Duodenal mucosa (tissue), 2 donors: ENCODE measurements at regions not wholly inside any gene's neighbourhood (a gene's known extent, or its start where the extent isn't known, plus 50 kb on each side); places are given as distances from the start of the nearest gene placed in this dataset.
"Not testable (repeated sequence)": the region's sequence is repeated elsewhere in the genome, so short reads cannot be mapped to it uniquely, and the experiment has no call there.

Experiments used
- H3K27ac ChIP-seq: one replicate; pipeline ENCODE4 v1.7.0; 2013; ENCODE audit warnings: low read depth, low read length
- H3K27me3 ChIP-seq, 2 donors: one replicate each; pipeline ENCODE4 v1.7.0; 2013; ENCODE audit warnings: low read length in 2 of 2, control low read depth in 1 of 2; ENCODE audit not compliant: insufficient read depth in 2 of 2, control insufficient read depth in 1 of 2
- H3K36me3 ChIP-seq, 2 donors: one replicate each; pipeline ENCODE4 v1.7.0; 2013; ENCODE audit warnings: low read length in 2 of 2, control low read depth in 1 of 2; ENCODE audit not compliant: insufficient read depth in 2 of 2, control insufficient read depth in 1 of 2
- H3K4me1 ChIP-seq, 2 donors: one replicate each; pipeline ENCODE4 v1.7.0; 2013; ENCODE audit warnings: low read length in 2 of 2, control low read depth in 1 of 2; ENCODE audit not compliant: insufficient read depth in 2 of 2, control insufficient read depth in 1 of 2
- H3K4me3 ChIP-seq, 2 donors: one replicate each; pipeline ENCODE4 v1.7.0; 2013; ENCODE audit warnings: low read length in 2 of 2, low read depth in 1 of 2
- H3K9ac ChIP-seq, 2 donors: one replicate each; pipeline ENCODE4 v1.7.0; 2013; ENCODE audit warnings: low read length in 2 of 2, low read depth in 1 of 2
- H3K9me3 ChIP-seq, 2 donors: one replicate each; pipeline ENCODE4 v1.7.0; 2013; ENCODE audit warnings: low read length in 2 of 2, control low read depth in 1 of 2; ENCODE audit not compliant: control insufficient read depth in 1 of 2

DNA sequence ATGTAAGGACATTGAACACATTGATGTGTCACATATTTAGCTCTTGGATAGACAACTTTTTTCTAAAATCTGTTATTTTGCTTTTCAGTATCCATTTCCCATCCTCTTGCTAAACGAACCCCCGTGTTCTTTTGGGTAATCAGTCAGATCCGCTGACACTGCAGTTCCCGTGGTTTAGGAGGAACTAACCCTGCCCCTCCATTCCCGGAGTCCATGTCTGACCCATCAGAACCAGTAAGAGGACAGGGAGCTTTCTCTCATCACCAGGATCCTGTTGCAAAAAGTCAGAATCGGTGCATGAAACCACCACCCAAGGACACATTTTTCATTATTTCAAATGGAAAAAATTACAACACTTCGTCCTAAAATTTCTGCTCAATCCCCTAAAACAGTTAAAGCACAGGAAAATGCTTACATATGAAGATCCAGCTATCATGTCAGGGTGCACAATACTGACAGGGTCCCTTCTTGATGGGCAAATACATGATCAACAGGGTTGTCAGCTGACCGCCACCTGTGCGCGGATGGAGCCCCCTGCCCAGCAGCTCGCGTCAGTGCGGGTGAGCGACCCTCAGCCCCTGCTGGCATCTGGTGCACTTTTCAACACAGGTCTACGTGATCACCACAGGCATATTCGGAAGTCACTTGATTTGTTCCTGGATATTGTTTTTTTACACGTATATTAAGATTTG, 276.8 kb downstream of the ADGRD1 start:
- Histone ChIP-seq H3K27ac (no peak overlapping the region), H3K27me3 (peaks cover 0 to 3% of the 10 kb centered on the region in 2 donors), H3K9ac (no peak overlapping the region), H3K36me3 (no peaks in the 10 kb centered on the region), H3K4me1 (peaks cover 15 to 16% of the 10 kb centered on the region in 2 donors), H3K9me3 (peaks cover 0 to 8% of the 10 kb centered on the region in 2 donors), H3K4me3 (no peak overlapping the region)

DNA sequence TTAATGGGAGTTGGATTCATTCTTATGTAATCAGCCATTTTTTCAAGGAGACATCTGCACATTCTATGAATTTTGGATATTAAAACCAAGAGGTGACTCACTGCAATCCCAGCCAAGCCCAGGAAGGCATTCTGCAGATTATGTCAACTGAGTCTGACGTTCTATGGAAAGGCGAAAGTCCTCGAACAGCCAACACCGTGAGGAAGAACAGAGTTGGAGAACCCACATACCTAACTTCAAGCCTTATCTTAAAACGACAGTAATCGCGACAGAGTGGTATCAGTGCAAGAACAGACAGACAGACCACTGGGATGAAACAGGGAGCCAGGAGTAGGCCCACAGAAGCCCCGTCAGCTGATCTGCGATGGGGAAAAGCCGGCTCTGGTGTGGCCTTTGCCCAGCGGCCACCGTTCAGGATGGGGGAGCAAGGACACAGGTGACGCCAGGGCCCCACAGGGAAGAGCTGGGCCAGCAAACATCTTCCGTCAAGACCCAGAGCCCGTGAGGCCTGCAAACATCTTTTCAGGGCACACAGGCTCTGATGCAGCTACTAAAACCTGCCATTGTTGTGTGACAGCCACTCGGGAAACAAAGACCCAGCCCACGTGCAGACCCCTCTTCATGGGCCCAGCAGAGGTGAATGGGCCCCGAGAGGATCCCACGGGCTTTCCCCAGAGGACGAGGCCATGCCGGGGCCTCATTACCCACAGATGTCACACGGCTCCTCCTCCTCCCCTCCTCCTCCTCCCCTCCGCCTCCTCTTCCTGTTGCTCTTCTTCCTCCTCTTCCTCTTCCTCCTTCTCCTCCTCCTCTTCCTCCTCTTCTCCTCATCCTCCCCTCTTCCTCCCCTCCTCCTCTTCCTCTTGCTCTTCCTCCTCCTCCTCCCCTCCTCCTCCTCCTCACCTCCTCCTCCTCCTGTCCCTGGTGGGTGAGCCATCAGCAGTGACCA, 277.6 kb downstream of the ADGRD1 start:
- Histone ChIP-seq H3K36me3 (no peaks in the 10 kb centered on the region), H3K27ac (no peak overlapping the region), H3K4me3 (no peak overlapping the region), H3K9ac (no peak overlapping the region), H3K4me1 (peaks cover 15 to 16% of the 10 kb centered on the region in 2 donors), H3K27me3 (peaks cover 0 to 3% of the 10 kb centered on the region in 2 donors), H3K9me3 (peaks cover 0 to 8% of the 10 kb centered on the region in 2 donors)

DNA sequence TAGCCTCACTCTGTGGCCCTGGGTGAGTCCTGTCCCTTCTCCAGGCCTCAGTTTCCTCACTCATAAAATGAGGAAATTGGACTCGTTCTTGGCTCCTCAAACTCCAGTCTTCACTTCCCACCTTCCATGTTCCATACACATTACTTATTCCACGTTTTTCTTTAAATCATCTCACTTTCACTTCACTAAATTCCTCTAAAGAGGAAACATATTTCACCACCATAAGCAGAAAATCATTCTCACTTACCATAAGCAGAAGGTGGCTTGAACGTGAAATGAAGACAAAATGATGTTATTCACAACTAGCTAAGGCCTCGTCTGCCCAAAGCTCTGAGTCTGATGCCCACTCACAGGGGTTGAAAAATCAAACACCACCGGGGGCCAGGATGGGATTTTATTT, 278.3 kb downstream of the ADGRD1 start:
- no peaks in the 10 kb centered on the region for H3K36me3 ChIP-seq
- peaks cover 0 to 3% of the 10 kb centered on the region in 2 donors for H3K27me3 ChIP-seq
- peaks cover 15 to 17% of the 10 kb centered on the region in 2 donors for H3K4me1 ChIP-seq
- H3K27ac ChIP-seq: no peak overlapping the region
- no peak overlapping the region for H3K4me3 ChIP-seq
- no peak overlapping the region for H3K9ac ChIP-seq
- H3K9me3 ChIP-seq: peaks cover 0 to 8% of the 10 kb centered on the region in 2 donors

DNA sequence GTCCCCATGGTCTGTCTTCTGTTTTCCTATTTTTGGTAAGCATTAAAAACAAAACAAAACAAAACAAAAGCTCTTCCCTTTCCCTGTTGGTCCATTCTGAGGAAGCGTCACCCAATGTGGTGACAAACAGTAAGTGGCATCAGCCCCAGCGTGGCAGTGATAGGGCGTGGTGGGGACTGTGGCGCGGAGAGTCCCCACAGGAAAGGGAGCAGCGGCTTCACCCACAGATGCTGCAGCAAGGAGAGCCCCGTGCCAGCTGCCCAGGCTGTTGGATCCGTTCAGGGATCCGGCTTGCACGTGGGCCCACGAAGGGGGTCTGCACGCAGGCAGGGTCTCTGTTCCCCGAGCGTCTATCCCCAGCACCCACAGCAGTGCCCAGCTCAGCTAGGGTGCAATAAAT, 279.2 kb downstream of the ADGRD1 start:
- H3K9ac ChIP-seq, H3K9me3 ChIP-seq, H3K36me3 ChIP-seq, H3K4me3 ChIP-seq, H3K27ac ChIP-seq, H3K27me3 ChIP-seq: not testable (repeated sequence)
- peaks cover 15 to 20% of the 10 kb centered on the region in 2 donors for H3K4me1 ChIP-seq

DNA sequence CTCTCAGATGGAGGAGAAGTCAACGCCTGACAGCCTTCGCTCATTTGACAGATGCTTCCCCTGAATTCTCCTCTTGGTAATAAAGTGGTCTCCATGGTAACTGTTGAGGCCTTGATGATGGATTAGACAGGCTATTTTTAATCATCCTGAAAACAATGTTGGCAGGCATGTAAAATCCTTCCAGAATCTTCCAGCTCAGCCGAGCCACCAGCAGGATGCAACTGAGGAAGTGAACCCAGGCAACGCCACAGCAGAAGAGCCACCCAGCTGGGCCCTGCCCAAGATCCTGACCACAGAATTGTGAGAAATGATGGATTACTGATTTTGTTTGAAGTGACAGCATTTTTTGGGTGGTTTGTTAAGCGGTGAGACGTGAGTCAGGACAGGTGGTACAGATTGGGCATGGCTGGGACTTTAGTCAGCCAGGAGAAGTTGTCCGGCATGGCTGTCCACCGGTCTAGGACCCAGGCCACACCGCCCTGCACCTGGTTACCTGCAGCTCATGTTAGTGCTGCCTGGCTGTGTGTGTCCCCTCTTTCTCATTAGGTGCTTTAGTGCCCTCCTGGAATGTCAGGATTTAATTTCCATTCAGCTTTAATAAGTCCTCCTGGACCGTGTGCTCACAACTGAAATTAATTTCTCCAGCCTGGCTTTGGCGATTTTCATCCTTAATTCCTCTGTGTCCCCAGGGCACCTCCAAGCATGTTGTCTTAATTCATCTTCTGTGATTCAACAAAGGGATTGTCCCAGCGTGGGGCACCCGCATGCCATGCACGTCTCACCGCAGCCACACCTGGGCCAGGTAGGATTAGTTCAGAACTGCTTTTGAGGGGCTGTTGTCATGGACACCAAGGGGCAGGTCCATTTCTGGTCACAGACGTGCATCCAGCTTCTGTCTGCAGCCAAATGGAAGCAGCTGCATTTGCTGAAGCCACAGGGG, 280.4 kb downstream of the ADGRD1 start:
- H3K36me3 ChIP-seq, H3K27me3 ChIP-seq, H3K27ac ChIP-seq, H3K9ac ChIP-seq, H3K9me3 ChIP-seq: not testable (repeated sequence)
- peak overlapping the region in 1 of 2 donors; percentile 3 for H3K4me3 ChIP-seq
- peaks cover 15 to 20% of the 10 kb centered on the region in 2 donors for H3K4me1 ChIP-seq

GRCh38 chr12:131234841-131235271, 281.1 kb downstream of the ADGRD1 start:
- not testable (repeated sequence) for H3K27ac ChIP-seq, H3K9ac ChIP-seq, H3K27me3 ChIP-seq, H3K4me3 ChIP-seq, H3K36me3 ChIP-seq, H3K9me3 ChIP-seq
- peaks cover 9 to 12% of the 10 kb centered on the region in 2 donors for H3K4me1 ChIP-seq

DNA sequence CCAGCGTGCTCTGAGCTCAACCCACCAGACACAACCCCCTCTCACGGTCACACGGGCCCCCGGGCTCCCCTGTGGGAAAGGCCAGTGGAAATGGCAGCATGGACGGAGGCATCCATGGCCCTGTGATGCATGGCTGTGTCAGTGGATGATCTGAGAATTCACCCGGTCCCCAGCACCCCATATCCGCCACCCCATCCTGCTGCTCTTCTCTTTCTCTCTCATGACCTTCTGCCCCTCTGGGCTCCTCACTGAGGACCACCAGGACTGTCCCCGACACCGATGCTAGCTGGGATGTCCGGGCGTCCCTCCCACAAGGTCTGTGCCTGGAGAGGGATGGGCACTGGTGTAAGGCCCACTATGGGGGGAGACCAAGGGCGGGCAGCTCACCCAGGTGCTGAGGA, 282.2 kb downstream of the ADGRD1 start:
- H3K36me3 ChIP-seq: no peaks in the 10 kb centered on the region
- no peaks in the 10 kb centered on the region for H3K27me3 ChIP-seq
- H3K27ac ChIP-seq: no peak overlapping the region
- H3K9ac ChIP-seq: no peak overlapping the region
- H3K9me3 ChIP-seq: peaks cover 0 to 8% of the 10 kb centered on the region in 2 donors
- peaks cover under 1 to 4% of the 10 kb centered on the region in 2 donors for H3K4me1 ChIP-seq
- no peak overlapping the region for H3K4me3 ChIP-seq

GRCh38 chr12:131239384-131240094, 285.8 kb downstream of the ADGRD1 start:
- Histone ChIP-seq H3K36me3 (no peaks in the 10 kb centered on the region), H3K27ac (no peak overlapping the region)

DNA sequence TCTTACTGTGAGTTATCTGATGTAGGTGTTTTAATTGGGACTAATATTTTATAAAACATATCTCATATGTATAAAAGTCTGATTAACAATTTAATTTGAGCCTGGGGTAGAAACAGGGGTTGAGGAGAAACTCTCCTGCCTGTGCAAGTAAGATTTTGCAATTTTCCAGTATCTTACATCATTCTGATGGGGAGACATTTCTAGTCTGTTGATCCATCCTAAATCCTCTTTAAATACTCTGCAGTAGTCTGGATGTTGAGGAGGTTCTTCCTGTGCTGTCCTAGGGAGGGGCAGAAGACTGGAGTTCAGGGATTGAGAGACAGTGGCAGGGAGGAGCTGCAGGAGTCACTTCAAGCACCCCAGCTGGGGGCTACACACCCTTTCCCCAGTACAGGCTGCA, 287.8 kb downstream of the ADGRD1 start:
- H3K27ac ChIP-seq: no peak overlapping the region
- H3K9me3 ChIP-seq: peaks cover 0 to 7% of the 10 kb centered on the region in 2 donors
- no peaks in the 10 kb centered on the region for H3K36me3 ChIP-seq
- peaks cover 0 to 4% of the 10 kb centered on the region in 2 donors for H3K4me1 ChIP-seq
- no peak overlapping the region for H3K4me3 ChIP-seq
- H3K9ac ChIP-seq: no peak overlapping the region
- H3K27me3 ChIP-seq: no peaks in the 10 kb centered on the region

More at GRCh38 chr12:131239384-131240094, 285.8 kb downstream of the ADGRD1 start:
- Histone ChIP-seq H3K4me3 (no peak overlapping the region), H3K27me3 (no peaks in the 10 kb centered on the region), H3K9ac (no peak overlapping the region), H3K4me1 (peaks cover 0 to 4% of the 10 kb centered on the region in 2 donors), H3K9me3 (peaks cover 0 to 7% of the 10 kb centered on the region in 2 donors)
